Heart left ventricle (tissue), 16 donors: ENCODE measurements at regions not wholly inside any gene's neighbourhood (a gene's known extent, or its start where the extent isn't known, plus 50 kb on each side); places are given as distances from the start of the nearest gene placed in this dataset.

Experiments used
- ATAC-seq, 4 donors: fragments of 200-7000 bp; cut with Tn5 transposase; one replicate each; pipeline ENCODE4 v1.9.1; 2020 to 2022; ENCODE audit warnings: moderate library complexity in 4 of 4, mild to moderate bottlenecking in 3 of 4, moderate number of reproducible peaks in 1 of 4
- DNase-seq, 5 donors: peaks; one replicate each; pipeline ENCODE4 v3.0.0-alpha.2; 2020
- H3K27ac ChIP-seq, 12 donors: fragments of 200-600 bp; sonication (generic) in 4 of 12; one replicate each; pipeline versions ENCODE4 v1.5.0 to v1.8.0; 2016 to 2022; ENCODE audit warnings: mild to moderate bottlenecking in 2 of 12
- H3K27me3 ChIP-seq, 9 donors: fragments of 200-600 bp; sonication (generic) in 2 of 9; one replicate each; pipeline versions ENCODE4 v1.5.1 to v1.8.0; 2016 to 2022; ENCODE audit warnings: mild to moderate bottlenecking in 3 of 9
- H3K36me3 ChIP-seq, 9 donors: fragments of 200-600 bp; sonication (generic) in 2 of 9; one replicate each; pipeline versions ENCODE4 v1.5.0 to v1.8.0; 2018 to 2022; ENCODE audit warnings: mild to moderate bottlenecking in 2 of 9
- H3K4me1 ChIP-seq, 12 donors: fragments of 200-600 bp; sonication (generic) in 4 of 12; one replicate each; pipeline versions ENCODE4 v1.5.0 to v1.8.0; 2016 to 2022; ENCODE audit warnings: mild to moderate bottlenecking in 3 of 12
- H3K4me3 ChIP-seq, 12 donors: fragments of 200-600 bp; sonication (generic) in 4 of 12; one replicate each; pipeline versions ENCODE4 v1.5.0 to v1.8.0; 2017 to 2022; ENCODE audit warnings: mild to moderate bottlenecking in 9 of 12, moderate library complexity in 4 of 12
- H3K9me3 ChIP-seq, 12 donors: fragments of 200-600 bp; sonication (generic) in 4 of 12; one replicate each; pipeline versions ENCODE4 v1.5.0 to v1.8.0; 2016 to 2022; ENCODE audit warnings: mild to moderate bottlenecking in 1 of 12
- POLR2A ChIP-seq, 2 donors: fragments of 450-650 bp; IDR thresholded peaks; one replicate each; pipeline ENCODE4 v1.6.1; 2017; ENCODE audit warnings: antibody characterized with exemption in 2 of 2, mild to moderate bottlenecking in 2 of 2, moderate library complexity in 2 of 2
- WGBS, 4 donors: extraction: QIAGEN DNeasy Blood & Tissue Kit in 2 of 4; methylation state at CpG; one replicate each; pipeline versions ENCODE4 v1.1.5 to v1.1.7; 2013 to 2018; 5-methylcytosine and 5-hydroxymethylcytosine counted together
- intact Hi-C, 10 donors: fragments of 100-400 bp; cut with DNase I; formaldehyde crosslinking; loops; one replicate each; pipeline versions ENCODE4 v1.11.1 to v1.14.2; 2022
- TF ChIP-seq, protein P1 (sequence below), 12 donors: fragments of 200-600 bp; sonication (generic) in 4 of 12; IDR thresholded peaks; one replicate each; pipeline versions ENCODE4 v1.5.0 to v1.8.0; 2018 to 2022; ENCODE audit warnings: antibody characterized with exemption in 12 of 12, mild to moderate bottlenecking in 5 of 12
- donor health status: ischemic (EF 13 %, LVEDD 7.1; RV severe dilation, severe dysfunction).
- donor health status: healthy with polysubstance abuse.
- donor health status: DM: no; HTN: yes; CAD: no.
- donor health status: DM: no; HTN: no; CAD: no.
- donor health status: ischemic (EF 25% LVEDD 6.9; RV normal size, moderate dysfunction).
- donor health status: ischemic (EF 25% LVEDD 5.7; RV mildly dilated, moderate dysfunction).
- donor health status: healthy.
- donor health status: DM: yes; HTN: yes; CAD: no.
- donor health status: ischemic (EF 35%, LVEDD 5.7; RV mildly dilated, moderate dysfunction).
- donor health status: nonischemic (EF 11% LVEDD 7.7; RV severe dilation, severe dysfunction).
- donor health status: DM: yes; HTN: yes; CAD: no.
- donor health status: PGD.
- donor health status: ischemic (EF 29% LVEDD 5.4; RV normal size, mild dysfunction).
- donor health status: nonischemic (EF 23%, LVEDD 6.1; RV moderate dilation, normal function).

DNA sequence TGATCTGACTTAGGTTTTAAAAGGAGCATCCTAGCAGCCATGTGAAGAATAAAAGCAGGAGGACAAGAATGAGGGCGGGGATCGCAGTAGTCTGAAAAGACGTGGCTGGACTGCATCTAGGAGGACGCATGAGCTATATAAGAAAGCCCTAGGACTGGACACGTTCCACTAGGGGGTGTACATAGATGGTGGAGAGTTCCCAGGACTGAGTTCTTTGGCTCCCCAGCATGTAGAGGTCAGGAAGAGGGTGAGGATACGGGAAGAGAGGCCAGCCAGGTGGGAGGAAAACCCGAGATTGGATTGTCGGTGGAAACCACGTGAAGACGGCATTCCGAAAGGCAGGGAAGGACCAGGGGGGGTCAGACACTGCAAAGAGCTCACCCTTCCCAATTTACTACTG is 64.2 kb upstream of the CFAP161 start:
- TF ChIP-seq, protein P1, sequence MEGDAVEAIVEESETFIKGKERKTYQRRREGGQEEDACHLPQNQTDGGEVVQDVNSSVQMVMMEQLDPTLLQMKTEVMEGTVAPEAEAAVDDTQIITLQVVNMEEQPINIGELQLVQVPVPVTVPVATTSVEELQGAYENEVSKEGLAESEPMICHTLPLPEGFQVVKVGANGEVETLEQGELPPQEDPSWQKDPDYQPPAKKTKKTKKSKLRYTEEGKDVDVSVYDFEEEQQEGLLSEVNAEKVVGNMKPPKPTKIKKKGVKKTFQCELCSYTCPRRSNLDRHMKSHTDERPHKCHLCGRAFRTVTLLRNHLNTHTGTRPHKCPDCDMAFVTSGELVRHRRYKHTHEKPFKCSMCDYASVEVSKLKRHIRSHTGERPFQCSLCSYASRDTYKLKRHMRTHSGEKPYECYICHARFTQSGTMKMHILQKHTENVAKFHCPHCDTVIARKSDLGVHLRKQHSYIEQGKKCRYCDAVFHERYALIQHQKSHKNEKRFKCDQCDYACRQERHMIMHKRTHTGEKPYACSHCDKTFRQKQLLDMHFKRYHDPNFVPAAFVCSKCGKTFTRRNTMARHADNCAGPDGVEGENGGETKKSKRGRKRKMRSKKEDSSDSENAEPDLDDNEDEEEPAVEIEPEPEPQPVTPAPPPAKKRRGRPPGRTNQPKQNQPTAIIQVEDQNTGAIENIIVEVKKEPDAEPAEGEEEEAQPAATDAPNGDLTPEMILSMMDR (IDR thresholded peaks at IDR 0.05), result peak in 5 of 12 donors; percentile 11 to 24 (median 15)
- TF ChIP-seq POLR2A (IDR thresholded peaks at IDR 0.05), result no peak
- H3K27ac ChIP-seq, result peak overlapping the region in 3 of 12 donors; percentile 13 to 38 (median 27)
- H3K4me3 ChIP-seq, result no peak overlapping the region
- DNase-seq (peak in 3 of 5 donors; percentile 25 to 30 (median 27)), ATAC-seq (peak in 3 of 4 donors; percentile 67 to 83 (median 76))
- H3K4me1 ChIP-seq, result peaks cover 0 to 29% (median 9%) of the 10 kb centered on the region in 12 donors
- intact Hi-C loops, result loop anchor here in 2 of 10 donors (5.0 to 10.0 kb wide), 2 partner anchors 38 to 55 kb away; no protein-coding TSS in a partner anchor
- 60 to 78% (median 67%) methylated on average over 11 of the region's 11 CpGs for WGBS, 4 donors
- H3K36me3 ChIP-seq, result no peaks in the 10 kb centered on the region
- H3K27me3 ChIP-seq, result no peaks in the 10 kb centered on the region
- H3K9me3 ChIP-seq, result no peaks in the 10 kb centered on the region

DNA sequence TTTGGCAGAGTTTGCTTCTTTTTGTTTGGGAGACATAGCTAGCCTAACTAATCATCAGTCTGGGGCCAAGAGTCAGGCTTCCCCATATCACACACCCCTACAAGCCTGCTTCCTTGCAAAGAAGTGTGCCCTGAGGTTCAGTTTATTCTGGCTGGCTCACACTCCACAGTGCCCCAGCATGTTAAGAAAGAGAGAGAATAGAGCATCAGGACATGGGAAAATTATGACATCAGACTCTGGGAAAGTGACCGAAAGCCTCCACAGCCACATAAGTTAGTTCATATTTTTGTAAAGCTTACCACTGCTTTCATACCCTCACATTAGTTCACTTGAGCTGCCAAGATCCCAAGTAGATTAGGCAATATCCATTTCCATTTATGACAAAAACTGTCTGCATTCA is 63.0 kb upstream of the CFAP161 start:
- H3K27me3 ChIP-seq, result no peaks in the 10 kb centered on the region
- no peaks in the 10 kb centered on the region for H3K36me3 ChIP-seq
- H3K9me3 ChIP-seq, result no peaks in the 10 kb centered on the region
- no peak overlapping the region for H3K27ac ChIP-seq
- ATAC-seq, result peak in 2 of 4 donors; percentile 41 to 45
- no peak for TF ChIP-seq POLR2A (IDR thresholded peaks at IDR 0.05)
- TF ChIP-seq, protein P1 (IDR thresholded peaks at IDR 0.05), result no peak
- peaks cover 0 to 29% (median 9%) of the 10 kb centered on the region in 12 donors for H3K4me1 ChIP-seq
- 70 to 81% (median 76%) methylated on average over 1 of the region's 1 CpG for WGBS, 4 donors
- no peak overlapping the region for H3K4me3 ChIP-seq
- intact Hi-C loops, result loop anchor here in 1 of 10 donors (10.0 kb wide), 1 partner anchor 56 kb away; no protein-coding TSS in a partner anchor
- DNase-seq, result no peak

DNA sequence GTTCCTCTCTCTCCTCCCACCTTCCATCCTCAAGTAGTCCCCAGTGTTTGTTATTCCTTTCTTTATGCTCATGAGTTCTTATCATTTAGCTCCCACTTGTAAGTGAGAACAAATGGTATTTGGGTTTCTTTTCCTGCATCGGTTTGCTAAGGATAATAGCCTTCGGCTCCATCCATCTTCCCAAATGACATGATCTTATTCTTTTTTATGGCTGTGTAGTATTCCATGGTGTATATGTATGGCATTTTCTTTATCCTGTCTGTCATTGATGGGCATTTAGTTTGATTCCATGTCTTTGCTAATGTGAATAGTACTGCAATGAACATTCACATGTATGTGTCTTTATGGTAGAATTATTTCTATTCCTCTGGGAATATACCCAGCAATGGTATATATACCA is 62.4 kb upstream of the CFAP161 start:
- DNase-seq (no peak), ATAC-seq (no peak)
- intact Hi-C loops, result loop anchor here in 1 of 10 donors (10.0 kb wide), 1 partner anchor 57 kb away; no protein-coding TSS in a partner anchor
- no peak for TF ChIP-seq POLR2A (IDR thresholded peaks at IDR 0.05)
- TF ChIP-seq, protein P1 (IDR thresholded peaks at IDR 0.05), result no peak
- WGBS, 4 donors, result 85 to 91% (median 90%) methylated on average over 2 of the region's 2 CpGs
- no peak overlapping the region for H3K4me3 ChIP-seq
- no peaks in the 10 kb centered on the region for H3K36me3 ChIP-seq
- H3K27ac ChIP-seq, result no peak overlapping the region
- no peaks in the 10 kb centered on the region for H3K27me3 ChIP-seq
- H3K9me3 ChIP-seq, result no peaks in the 10 kb centered on the region
- peaks cover 0 to 29% (median 9%) of the 10 kb centered on the region in 12 donors for H3K4me1 ChIP-seq

DNA sequence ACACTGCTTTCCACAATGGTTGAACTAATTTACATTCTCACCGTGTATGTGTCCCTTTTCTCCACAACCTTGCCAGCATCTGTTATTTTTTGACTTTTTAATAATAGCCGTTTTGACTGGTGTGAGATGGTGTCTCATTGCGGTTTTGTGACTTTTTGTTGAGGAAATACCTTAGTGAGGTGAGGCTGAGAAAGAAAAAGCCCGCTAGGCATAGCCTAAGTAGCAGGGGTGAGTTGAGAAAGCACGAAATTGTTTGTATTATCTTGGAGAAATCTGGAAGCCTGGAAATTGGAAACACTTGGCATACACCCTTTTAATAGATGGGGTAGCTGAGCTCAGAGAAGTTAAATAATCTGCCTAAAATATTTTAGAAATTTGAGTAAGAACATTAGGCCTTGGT is 61.5 kb upstream of the CFAP161 start:
- Histone ChIP-seq H3K27ac (no peak overlapping the region), H3K4me1 (peaks cover 0 to 29% (median 9%) of the 10 kb centered on the region in 12 donors), H3K4me3 (no peak overlapping the region), H3K36me3 (no peaks in the 10 kb centered on the region), H3K9me3 (peaks cover 0 to 3% (median 0%) of the 10 kb centered on the region in 12 donors), H3K27me3 (no peaks in the 10 kb centered on the region)
- DNase-seq (no peak), ATAC-seq (no peak)
- 92 to 94% (median 93%) methylated on average over 5 of the region's 5 CpGs for WGBS, 4 donors
- TF ChIP-seq POLR2A (IDR thresholded peaks at IDR 0.05), result no peak
- TF ChIP-seq, protein P1 (IDR thresholded peaks at IDR 0.05), result no peak
- intact Hi-C loops, result loop anchor here in 1 of 10 donors (10.0 kb wide), 1 partner anchor 58 kb away; no protein-coding TSS in a partner anchor
